Activated CD4-positive, alpha-beta T cell treated with anti-CD3 and anti-CD28 coated beads, Interleukin-10, Interleukin-2, amounts not matched to agents 100 ng/mL and 50 ng/mL, durations not matched to agents 16 hours and 8 hours (primary cell): ENCODE measurements at regions not wholly inside any gene's neighbourhood (a gene's known extent, or its start where the extent isn't known, plus 50 kb on each side); places are given as distances from the start of the nearest gene placed in this dataset.
"Not testable (repeated sequence)": the region's sequence is repeated elsewhere in the genome, so short reads cannot be mapped to it uniquely, and the experiment has no call there.

Source experiments
- DNase-seq: peaks from one replicate; pipeline ENCODE4 v3.0.0-alpha.2; 2020

DNA sequence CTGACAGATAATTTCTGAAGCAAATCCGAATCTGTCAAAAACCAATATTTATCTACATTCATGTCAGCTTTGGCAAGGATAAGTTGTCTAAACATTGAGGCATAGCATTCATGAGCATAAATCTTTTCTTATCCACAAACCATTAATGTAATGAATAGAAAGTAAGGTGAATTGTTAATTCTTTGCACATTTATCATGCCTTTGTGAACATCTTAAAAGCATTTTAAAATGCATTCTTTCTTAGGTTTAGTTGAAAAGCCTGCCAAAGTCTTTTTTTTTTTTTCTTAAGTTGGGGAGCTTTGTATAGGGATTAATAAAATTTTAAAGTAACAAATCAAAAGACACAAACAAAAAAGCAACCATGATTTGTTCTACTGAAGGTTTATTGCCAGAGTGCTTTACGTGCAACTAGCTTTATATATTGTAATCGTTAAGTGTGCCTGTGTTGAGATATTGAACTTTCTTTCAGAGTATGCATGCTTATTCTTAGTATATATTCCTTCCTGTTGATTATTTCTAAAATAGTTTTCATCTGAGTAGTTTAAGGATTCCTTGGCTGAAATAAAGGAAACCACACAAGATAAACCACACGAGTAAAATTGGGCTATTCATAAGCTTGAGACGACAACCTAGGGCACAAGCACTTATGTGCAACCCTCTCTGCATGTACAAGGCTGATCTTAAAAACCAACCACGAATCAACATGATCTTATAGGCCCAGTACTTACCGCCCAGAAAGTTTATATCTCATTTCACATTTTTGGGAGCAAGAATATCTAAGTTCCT lies 1110.9 kb upstream of the CNTN5 start:
- DNase-seq = no peak

- DNase-seq = no peak
These were observed 1108.1 kb upstream of the CNTN5 start for GRCh38 chr11:97912629-97913028.

- not testable (repeated sequence) for DNase-seq
These were observed 1097.8 kb upstream of the CNTN5 start for GRCh38 chr11:97922933-97923332.

DNA sequence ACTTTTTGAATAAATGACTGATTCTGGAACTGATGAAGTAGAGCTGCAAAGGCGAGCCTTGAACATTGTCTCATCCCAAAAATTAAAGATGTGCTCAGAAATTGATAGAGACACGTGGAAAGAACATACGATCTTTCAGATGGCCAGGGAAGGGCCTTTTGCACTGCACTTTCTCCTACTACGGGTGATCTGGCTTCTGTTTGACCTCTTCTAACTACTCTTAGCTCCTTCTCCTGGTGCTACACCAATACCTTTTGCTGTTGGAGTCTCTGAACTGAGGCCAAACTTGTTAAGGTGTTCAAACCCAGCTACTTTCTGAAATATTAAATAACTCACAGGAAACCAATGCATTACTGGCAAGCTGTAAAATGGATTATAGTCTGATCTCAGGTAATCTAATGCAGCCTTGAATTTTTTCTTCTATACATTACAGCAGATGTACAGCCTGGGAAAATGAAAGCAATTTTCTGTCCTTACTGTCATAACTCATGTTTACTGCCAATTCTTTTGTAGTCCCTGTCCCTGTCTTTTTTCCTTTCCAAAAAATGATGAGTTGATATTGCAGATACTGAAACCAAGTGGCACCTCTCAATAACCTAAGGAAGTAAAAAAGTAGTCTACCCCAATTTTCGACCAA lies 1086.1 kb upstream of the CNTN5 start:
- DNase-seq = no peak

- DNase-seq = no peak
These were observed 1083.2 kb upstream of the CNTN5 start for GRCh38 chr11:97937501-97937900.

GRCh38 chr11:97938789-97939188 lies 1082.0 kb upstream of the CNTN5 start:
- DNase-seq = no peak

GRCh38 chr11:97943493-97943892 lies 1077.3 kb upstream of the CNTN5 start:
- no peak for DNase-seq

DNA sequence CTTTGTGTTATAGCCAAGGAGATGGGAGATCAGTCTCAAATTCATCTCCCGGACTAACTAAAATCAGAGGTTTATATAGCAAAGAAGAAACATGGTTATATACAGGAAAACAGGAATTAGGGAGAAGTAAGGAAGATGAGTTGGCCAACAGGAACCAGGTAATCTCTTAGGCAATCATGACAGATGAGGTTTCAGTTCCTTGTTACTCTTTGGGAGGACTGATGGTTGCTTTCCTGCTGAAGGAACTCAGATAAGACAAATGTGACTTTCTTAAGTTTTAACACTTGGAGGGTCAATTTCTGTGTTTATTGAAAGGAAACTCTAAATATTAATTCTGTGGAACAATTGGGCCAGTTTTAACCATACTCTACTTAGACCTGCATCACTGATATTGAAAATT lies 1072.0 kb upstream of the CNTN5 start:
- no peak for DNase-seq

GRCh38 chr11:97955595-97955994 lies 1065.2 kb upstream of the CNTN5 start:
- DNase-seq = no peak

DNA sequence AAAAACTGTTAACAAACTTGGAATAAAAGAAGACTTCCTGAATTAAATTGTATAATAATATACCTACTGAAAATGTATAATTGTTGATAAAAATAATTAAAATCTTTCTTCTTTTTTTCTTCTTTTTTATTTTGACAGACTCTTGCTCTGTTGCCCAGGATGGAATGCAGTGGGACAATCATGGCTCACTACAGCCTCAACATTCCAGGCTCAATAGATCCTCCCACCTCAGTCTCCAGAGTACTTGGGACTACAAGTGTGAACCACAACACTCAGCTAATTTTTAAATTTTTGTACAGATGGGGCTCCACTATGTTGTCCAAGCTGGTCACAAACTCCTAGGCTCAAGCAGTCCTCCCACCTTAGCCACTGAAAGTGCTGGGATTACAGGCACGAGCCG lies 1063.8 kb upstream of the CNTN5 start:
- DNase-seq = no peak

DNA sequence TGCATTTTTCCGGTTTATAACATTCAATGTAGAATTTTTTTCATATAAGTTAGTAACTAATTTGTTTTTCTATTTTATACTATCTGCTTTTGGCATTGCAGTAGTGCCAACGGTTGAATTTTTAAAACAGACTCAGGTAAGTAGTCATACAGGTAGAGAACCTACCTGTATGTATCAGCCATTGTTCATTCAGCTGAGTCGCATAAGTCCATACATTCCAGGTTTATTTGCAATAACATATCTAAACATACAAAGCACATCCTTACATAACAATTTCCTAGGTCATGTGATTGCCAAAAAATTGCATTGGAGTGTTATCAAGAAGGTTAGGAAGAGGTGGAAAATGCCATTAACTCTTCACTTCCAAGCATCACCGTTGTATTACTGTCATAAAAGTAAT lies 1059.3 kb upstream of the CNTN5 start:
- no peak for DNase-seq

DNA sequence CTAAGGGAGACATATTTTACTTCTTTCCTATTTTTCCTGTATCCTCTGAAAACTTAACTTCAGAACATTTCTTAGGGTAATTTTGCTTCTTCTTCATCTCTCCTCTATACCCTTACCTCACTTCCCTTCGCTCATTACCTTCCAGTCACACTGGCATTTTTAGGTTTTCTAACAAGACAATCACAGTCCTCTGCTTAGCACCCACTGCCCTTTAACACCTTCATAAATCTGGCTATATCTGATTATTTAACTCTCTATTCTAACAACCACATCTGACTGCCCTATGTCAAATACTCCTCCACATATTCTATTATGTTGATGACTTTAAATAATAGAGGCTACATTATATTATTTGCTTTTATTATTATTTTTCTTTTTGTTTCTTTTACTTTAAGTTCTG lies 1058.0 kb upstream of the CNTN5 start:
- DNase-seq = no peak

DNA sequence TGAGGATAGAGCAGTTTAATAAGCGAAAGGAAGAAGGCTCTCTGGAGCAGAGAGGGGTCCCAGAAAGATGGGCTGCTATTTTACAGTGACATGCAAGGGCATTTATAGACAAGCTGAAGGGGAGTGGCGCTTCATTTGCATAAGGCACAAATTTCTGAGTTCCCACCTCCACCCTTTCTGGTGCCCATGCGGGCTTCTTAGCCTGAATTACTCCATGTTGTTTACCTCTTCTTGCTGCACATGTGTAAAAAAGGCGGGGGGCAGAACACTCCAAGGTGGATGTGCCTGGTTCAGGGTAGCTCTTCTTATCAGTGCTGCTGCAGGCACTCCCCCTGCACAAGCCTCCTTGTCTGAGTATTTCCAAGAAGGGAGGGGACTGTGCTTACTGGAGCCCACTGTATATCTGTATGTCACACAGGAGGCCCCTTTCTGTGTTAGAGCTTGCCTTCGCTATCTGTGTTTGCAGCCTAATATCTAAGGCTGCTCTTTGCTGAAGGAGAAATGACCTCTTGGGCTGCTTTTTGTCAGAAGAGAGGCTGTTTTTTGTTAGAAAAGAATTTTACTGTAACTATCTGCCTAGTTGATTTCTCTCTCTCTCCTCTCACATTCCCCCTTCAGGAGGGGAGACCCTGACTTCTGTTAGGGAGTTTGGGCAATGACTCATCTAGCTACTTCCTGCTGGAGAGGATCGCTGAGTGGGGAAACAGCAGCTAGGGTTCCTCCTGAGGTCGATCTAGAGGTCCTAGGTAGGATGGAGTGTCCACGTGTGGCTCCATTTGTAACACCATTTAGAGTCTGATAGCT lies 1057.0 kb upstream of the CNTN5 start:
- no peak for DNase-seq

DNA sequence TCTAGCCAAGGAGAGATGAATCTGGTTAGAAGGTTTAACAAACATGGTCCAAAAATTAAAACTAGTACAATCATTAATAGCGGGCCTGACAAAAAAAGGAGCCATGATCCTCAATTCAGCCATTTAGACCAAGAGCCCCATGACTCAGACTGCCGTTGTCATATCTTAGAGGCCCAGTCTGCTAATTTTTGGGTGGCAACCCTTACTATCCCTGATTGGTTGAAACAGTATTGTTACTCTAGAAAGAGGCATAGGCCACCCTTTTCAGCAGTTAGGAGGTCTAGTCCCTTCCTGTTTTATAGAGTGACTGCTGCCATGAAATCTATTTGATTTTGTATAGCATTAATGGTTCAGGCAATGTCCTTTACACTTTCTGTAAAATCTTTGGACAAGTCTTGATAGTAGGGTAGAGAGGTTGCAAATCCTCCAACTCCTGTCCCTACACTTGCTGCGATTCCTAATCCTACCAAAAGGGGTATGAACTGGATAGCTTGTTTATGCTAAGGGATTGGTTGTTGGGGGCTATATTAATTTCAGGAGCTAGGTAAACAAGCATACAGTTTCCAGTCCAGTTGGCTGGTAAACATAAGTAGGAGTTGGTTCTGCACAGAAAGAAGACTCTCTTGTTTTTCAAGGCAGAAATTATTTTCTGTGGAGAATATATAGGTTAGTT lies 1056.3 kb upstream of the CNTN5 start:
- DNase-seq = no peak

GRCh38 chr11:97965849-97966646 lies 1054.7 kb upstream of the CNTN5 start:
- DNase-seq = no peak

DNA sequence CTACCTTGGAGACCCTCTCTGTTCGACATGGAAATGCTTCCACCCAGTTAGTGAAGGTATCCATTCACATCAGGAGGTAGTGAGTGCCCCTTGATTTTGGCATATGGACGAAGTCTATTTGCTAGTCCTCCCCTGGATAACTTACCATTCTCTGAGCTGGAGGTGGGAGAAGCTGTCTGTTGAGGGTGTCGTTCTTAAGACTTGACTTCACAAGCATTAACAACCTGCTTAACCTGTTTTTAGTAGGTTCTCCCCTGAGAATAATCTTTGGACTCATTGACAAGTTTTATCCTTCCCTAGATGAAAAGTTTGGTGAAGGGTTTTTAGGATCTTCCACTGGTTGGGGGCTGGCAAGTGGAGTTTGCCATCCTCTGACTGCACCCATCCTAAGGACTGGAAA lies 1053.8 kb upstream of the CNTN5 start:
- DNase-seq = no peak

GRCh38 chr11:97968071-97968470 lies 1052.7 kb upstream of the CNTN5 start:
- DNase-seq = no peak

DNA sequence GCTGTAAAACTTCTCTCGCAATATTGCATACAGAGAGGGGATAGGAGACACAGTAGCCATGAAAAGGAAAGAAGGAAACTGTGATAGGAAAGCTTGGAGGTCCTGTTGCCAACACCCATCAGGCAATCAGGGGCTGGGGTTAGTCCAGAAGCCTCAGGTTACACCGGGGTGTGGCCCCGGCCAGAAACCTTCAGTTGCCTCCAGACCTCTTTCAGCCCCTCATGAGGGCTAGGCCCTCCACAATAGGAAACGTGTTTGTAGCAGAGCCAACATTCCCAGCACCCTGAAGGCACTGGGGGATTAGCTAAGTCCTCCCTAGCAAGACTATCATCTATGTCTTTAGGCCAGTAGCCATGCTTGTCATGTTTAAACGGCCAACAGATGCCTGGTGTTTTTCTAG lies 1048.0 kb upstream of the CNTN5 start:
- DNase-seq = no peak

GRCh38 chr11:97973352-97973857 lies 1047.3 kb upstream of the CNTN5 start:
- no peak for DNase-seq

- no peak for DNase-seq
These were observed 1045.8 kb upstream of the CNTN5 start for GRCh38 chr11:97974798-97975498.

DNA sequence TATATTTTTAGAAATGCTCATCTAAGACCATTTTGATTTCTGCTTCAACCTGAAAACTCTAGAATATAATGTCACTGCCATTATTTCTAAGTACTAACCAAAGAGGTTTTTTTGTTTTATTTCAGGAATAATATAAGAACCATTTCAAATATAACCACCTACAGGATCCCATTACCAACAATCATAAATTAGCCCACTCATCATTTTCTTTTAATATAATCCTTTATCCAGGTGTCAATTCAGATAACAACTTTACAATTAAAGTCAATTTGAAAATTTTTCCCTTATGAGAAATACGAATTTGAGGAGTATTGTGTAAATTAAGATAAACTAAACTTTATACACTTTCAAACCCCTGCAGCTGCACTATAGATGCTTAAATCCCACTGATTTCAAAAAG lies 1043.0 kb upstream of the CNTN5 start:
- DNase-seq = no peak

GRCh38 chr11:97979741-97980140 lies 1041.0 kb upstream of the CNTN5 start:
- no peak for DNase-seq
